ENCODE measurements at regions not wholly inside any gene's neighbourhood (a gene's known extent, or its start where the extent isn't known, plus 50 kb on each side); places are given as distances from the start of the nearest gene placed in this dataset.

DNA sequence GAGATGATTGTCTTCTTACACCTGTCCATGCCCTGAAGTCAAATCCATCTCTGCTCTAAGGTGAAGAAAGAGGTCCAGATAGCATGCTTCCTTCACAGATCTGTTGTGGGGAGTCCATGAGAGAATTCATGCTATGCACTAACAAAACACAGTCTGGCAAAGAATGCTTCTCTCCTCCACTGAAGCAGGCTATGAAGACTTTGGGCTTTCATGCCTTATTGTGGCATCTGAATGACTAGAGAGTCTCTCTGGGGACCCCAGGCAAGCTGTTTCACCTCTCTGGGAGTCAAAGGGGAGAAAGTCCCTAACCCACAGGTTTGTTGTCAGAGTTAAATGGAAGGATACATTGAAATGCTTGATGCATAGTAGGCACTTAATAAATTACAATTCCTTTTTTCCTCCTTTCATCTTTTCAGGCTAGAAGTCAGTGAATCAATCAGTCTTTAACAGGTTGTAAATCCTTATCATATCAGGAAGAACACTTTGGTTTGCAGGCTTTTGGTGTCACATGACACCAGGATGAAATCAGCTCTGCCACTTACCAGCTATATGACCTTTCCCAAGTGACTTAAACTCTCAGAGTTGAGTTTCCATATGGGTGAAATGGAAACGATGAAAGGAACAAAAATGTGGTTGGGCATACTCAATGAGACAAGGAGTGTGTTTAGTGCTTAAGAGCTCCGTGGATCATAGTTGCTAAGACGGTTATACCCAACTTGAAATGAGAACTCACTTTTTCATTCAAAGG is 200.1 kb upstream of the DAB1 start:
- DNase-seq: no peak
- no peaks in the 10 kb centered on the region for H3K36me3 ChIP-seq (ENCODE audit: insufficient read depth, low read length)
- no peaks in the 10 kb centered on the region for H4K20me1 ChIP-seq (ENCODE audit: insufficient read depth, low read length)
- ATAC-seq (ENCODE audit: insufficient read depth, low read depth): no peak
- H3K27ac ChIP-seq (ENCODE audit: low read length): no peak overlapping the region
- H3K4me3 ChIP-seq (ENCODE audit: low read depth in 1 of 2, low read length in 2 of 2): no peak overlapping the region
- no peaks in the 10 kb centered on the region for H3K79me2 ChIP-seq (ENCODE audit: insufficient read depth, low read length)
- H3K9me3 ChIP-seq (ENCODE audit: insufficient read depth, low read length, severe bottlenecking): no peaks in the 10 kb centered on the region
- no peaks in the 10 kb centered on the region for H3K4me1 ChIP-seq (ENCODE audit: insufficient read depth, low read length)
- TF ChIP-seq, protein P1, sequence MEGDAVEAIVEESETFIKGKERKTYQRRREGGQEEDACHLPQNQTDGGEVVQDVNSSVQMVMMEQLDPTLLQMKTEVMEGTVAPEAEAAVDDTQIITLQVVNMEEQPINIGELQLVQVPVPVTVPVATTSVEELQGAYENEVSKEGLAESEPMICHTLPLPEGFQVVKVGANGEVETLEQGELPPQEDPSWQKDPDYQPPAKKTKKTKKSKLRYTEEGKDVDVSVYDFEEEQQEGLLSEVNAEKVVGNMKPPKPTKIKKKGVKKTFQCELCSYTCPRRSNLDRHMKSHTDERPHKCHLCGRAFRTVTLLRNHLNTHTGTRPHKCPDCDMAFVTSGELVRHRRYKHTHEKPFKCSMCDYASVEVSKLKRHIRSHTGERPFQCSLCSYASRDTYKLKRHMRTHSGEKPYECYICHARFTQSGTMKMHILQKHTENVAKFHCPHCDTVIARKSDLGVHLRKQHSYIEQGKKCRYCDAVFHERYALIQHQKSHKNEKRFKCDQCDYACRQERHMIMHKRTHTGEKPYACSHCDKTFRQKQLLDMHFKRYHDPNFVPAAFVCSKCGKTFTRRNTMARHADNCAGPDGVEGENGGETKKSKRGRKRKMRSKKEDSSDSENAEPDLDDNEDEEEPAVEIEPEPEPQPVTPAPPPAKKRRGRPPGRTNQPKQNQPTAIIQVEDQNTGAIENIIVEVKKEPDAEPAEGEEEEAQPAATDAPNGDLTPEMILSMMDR (IDR thresholded peaks at IDR 0.05; ENCODE audit: borderline replicate concordance, extremely low read depth, low read length, poor library complexity, severe bottlenecking): no peak
- TF ChIP-seq EZH2 (IDR thresholded peaks at IDR 0.05; ENCODE audit: borderline replicate concordance, low read depth, low read length, severe bottlenecking): no peak
- no peak overlapping the region for H2AFZ ChIP-seq (ENCODE audit: low read depth, low read length)
- H3K4me2 ChIP-seq (ENCODE audit: insufficient read depth, low read length): no peak overlapping the region
- H3K27me3 ChIP-seq (ENCODE audit: insufficient read depth, low read length, poor library complexity): no peaks in the 10 kb centered on the region
- H3K9ac ChIP-seq (ENCODE audit: low read depth, low read length): no peak overlapping the region

- Histone ChIP-seq H3K36me3 (ENCODE audit: insufficient read depth, low read length) (no peaks in the 10 kb centered on the region), H3K27ac (ENCODE audit: low read length) (no peak overlapping the region), H4K20me1 (ENCODE audit: insufficient read depth, low read length) (no peaks in the 10 kb centered on the region), H3K27me3 (ENCODE audit: insufficient read depth, low read length, poor library complexity) (no peaks in the 10 kb centered on the region), H3K79me2 (ENCODE audit: insufficient read depth, low read length) (no peaks in the 10 kb centered on the region), H3K9me3 (ENCODE audit: insufficient read depth, low read length, severe bottlenecking) (no peaks in the 10 kb centered on the region), H3K4me1 (ENCODE audit: insufficient read depth, low read length) (no peaks in the 10 kb centered on the region), H3K9ac (ENCODE audit: low read depth, low read length) (no peak overlapping the region), H3K4me2 (ENCODE audit: insufficient read depth, low read length) (no peak overlapping the region), H3K4me3 (ENCODE audit: low read depth in 1 of 2, low read length in 2 of 2) (no peak overlapping the region), H2AFZ (ENCODE audit: low read depth, low read length) (no peak overlapping the region)
- TF ChIP-seq EZH2 (IDR thresholded peaks at IDR 0.05; ENCODE audit: borderline replicate concordance, low read depth, low read length, severe bottlenecking): no peak
- TF ChIP-seq, protein P1 (IDR thresholded peaks at IDR 0.05; ENCODE audit: borderline replicate concordance, extremely low read depth, low read length, poor library complexity, severe bottlenecking): no peak
- DNase-seq: no peak
- ATAC-seq (ENCODE audit: insufficient read depth, low read depth): no peak
Measured at GRCh38 chr1:57623039-57623790, 199.4 kb upstream of the DAB1 start.

GRCh38 chr1:57621776-57622175 is 197.9 kb upstream of the DAB1 start:
- Histone ChIP-seq H3K79me2 (ENCODE audit: insufficient read depth, low read length) (no peaks in the 10 kb centered on the region), H3K4me3 (ENCODE audit: low read depth in 1 of 2, low read length in 2 of 2) (no peak overlapping the region), H3K27ac (ENCODE audit: low read length) (no peak overlapping the region), H3K9me3 (ENCODE audit: insufficient read depth, low read length, severe bottlenecking) (no peaks in the 10 kb centered on the region), H4K20me1 (ENCODE audit: insufficient read depth, low read length) (no peaks in the 10 kb centered on the region), H3K9ac (ENCODE audit: low read depth, low read length) (no peak overlapping the region), H2AFZ (ENCODE audit: low read depth, low read length) (no peak overlapping the region), H3K36me3 (ENCODE audit: insufficient read depth, low read length) (no peaks in the 10 kb centered on the region), H3K4me2 (ENCODE audit: insufficient read depth, low read length) (no peak overlapping the region), H3K27me3 (ENCODE audit: insufficient read depth, low read length, poor library complexity) (no peaks in the 10 kb centered on the region), H3K4me1 (ENCODE audit: insufficient read depth, low read length) (no peaks in the 10 kb centered on the region)
- DNase-seq: no peak
- TF ChIP-seq EZH2 (IDR thresholded peaks at IDR 0.05; ENCODE audit: borderline replicate concordance, low read depth, low read length, severe bottlenecking): no peak
- TF ChIP-seq, protein P1 (IDR thresholded peaks at IDR 0.05; ENCODE audit: borderline replicate concordance, extremely low read depth, low read length, poor library complexity, severe bottlenecking): no peak
- no peak for ATAC-seq (ENCODE audit: insufficient read depth, low read depth)

Data from DND-41 (cell line).